ENCODE measurements at regions not wholly inside any gene's neighbourhood (a gene's known extent, or its start where the extent isn't known, plus 50 kb on each side); places are given as distances from the start of the nearest gene placed in this dataset.
"Not testable (repeated sequence)": the region's sequence is repeated elsewhere in the genome, so short reads cannot be mapped to it uniquely, and the experiment has no call there.

- H3K4me1 ChIP-seq (ENCODE audit: control insufficient read depth, insufficient read depth, low read length); H3K9me3 ChIP-seq (ENCODE audit: control insufficient read depth, insufficient read depth, low read depth, low read length); H3K4me3 ChIP-seq (ENCODE audit: low read depth, low read length); H3K27ac ChIP-seq (ENCODE audit: extremely low read depth, low read depth, low read length); H3K36me3 ChIP-seq (ENCODE audit: control insufficient read depth in 2 of 2, insufficient read depth in 1 of 2, low read length in 2 of 2); CTCF ChIA-PET; POLR2A ChIA-PET: not testable (repeated sequence)
Observed at GRCh38 chr15:31644761-31645160, 318.1 kb downstream of the KLF13 start.

GRCh38 chr15:31647337-31647826 is 320.7 kb downstream of the KLF13 start:
- H3K4me3 ChIP-seq (ENCODE audit: low read depth, low read length); H3K9me3 ChIP-seq (ENCODE audit: control insufficient read depth, insufficient read depth, low read depth, low read length); H3K27ac ChIP-seq (ENCODE audit: extremely low read depth, low read depth, low read length); H3K36me3 ChIP-seq (ENCODE audit: control insufficient read depth in 2 of 2, insufficient read depth in 1 of 2, low read length in 2 of 2); H3K4me1 ChIP-seq (ENCODE audit: control insufficient read depth, insufficient read depth, low read length); POLR2A ChIA-PET: not testable (repeated sequence)
- CTCF ChIA-PET = interaction anchor here (0.6 kb wide), 1 partner anchor 331 kb away, joined by 3 read pairs; no protein-coding TSS in a partner anchor

- CTCF ChIA-PET; H3K36me3 ChIP-seq (ENCODE audit: control insufficient read depth in 2 of 2, insufficient read depth in 1 of 2, low read length in 2 of 2); H3K27ac ChIP-seq (ENCODE audit: extremely low read depth, low read depth, low read length); POLR2A ChIA-PET; H3K4me3 ChIP-seq (ENCODE audit: low read depth, low read length); H3K9me3 ChIP-seq (ENCODE audit: control insufficient read depth, insufficient read depth, low read depth, low read length); H3K4me1 ChIP-seq (ENCODE audit: control insufficient read depth, insufficient read depth, low read length): not testable (repeated sequence)
Observed at GRCh38 chr15:31649634-31650033, 323.0 kb downstream of the KLF13 start.

- H3K4me3 ChIP-seq (ENCODE audit: low read depth, low read length); H3K9me3 ChIP-seq (ENCODE audit: control insufficient read depth, insufficient read depth, low read depth, low read length); H3K4me1 ChIP-seq (ENCODE audit: control insufficient read depth, insufficient read depth, low read length); H3K27ac ChIP-seq (ENCODE audit: extremely low read depth, low read depth, low read length); POLR2A ChIA-PET; H3K36me3 ChIP-seq (ENCODE audit: control insufficient read depth in 2 of 2, insufficient read depth in 1 of 2, low read length in 2 of 2); CTCF ChIA-PET: not testable (repeated sequence)
Observed at GRCh38 chr15:31650055-31650701, 323.5 kb downstream of the KLF13 start.

- CTCF ChIA-PET; H3K4me1 ChIP-seq (ENCODE audit: control insufficient read depth, insufficient read depth, low read length); H3K27ac ChIP-seq (ENCODE audit: extremely low read depth, low read depth, low read length); H3K9me3 ChIP-seq (ENCODE audit: control insufficient read depth, insufficient read depth, low read depth, low read length); POLR2A ChIA-PET; H3K4me3 ChIP-seq (ENCODE audit: low read depth, low read length); H3K36me3 ChIP-seq (ENCODE audit: control insufficient read depth in 2 of 2, insufficient read depth in 1 of 2, low read length in 2 of 2): not testable (repeated sequence)
Observed at GRCh38 chr15:31656915-31657314, 330.3 kb downstream of the KLF13 start.

- no peaks in the 10 kb centered on the region for H3K9me3 ChIP-seq (ENCODE audit: control insufficient read depth, insufficient read depth, low read depth, low read length)
- H3K36me3 ChIP-seq (ENCODE audit: control insufficient read depth in 2 of 2, insufficient read depth in 1 of 2, low read length in 2 of 2) = no peaks in the 10 kb centered on the region
- TF ChIP-seq AEBP2 (tag by site-specific recombination; IDR thresholded peaks at IDR 0.05; ENCODE audit: borderline replicate concordance) = no peak
- TF ChIP-seq ZNF157 (tag by site-specific recombination; IDR thresholded peaks at IDR 0.05) = no peak
- TF ChIP-seq ZNF280C (tag by site-specific recombination; IDR thresholded peaks at IDR 0.05) = no peak
- no peak for TF ChIP-seq ZSCAN4 (tag by site-specific recombination; IDR thresholded peaks at IDR 0.05)
- TF ChIP-seq ZSCAN23 (tag by site-specific recombination; IDR thresholded peaks at IDR 0.05) = no peak
- TF ChIP-seq ZBTB49 (tag by site-specific recombination; IDR thresholded peaks at IDR 0.05; ENCODE audit: low read depth) = no peak
- TF ChIP-seq ZNF16 (tag by site-specific recombination; IDR thresholded peaks at IDR 0.05; ENCODE audit: low read depth) = no peak
- TF ChIP-seq ZNF416 (tag by site-specific recombination; IDR thresholded peaks at IDR 0.05) = no peak
- no peak for TF ChIP-seq WT1 (tag by site-specific recombination; IDR thresholded peaks at IDR 0.05)
- TF ChIP-seq ZNF692 (tag by site-specific recombination; IDR thresholded peaks at IDR 0.05) = no peak
- H3K4me3 ChIP-seq (ENCODE audit: low read depth, low read length) = no peak overlapping the region
- H3K4me1 ChIP-seq (ENCODE audit: control insufficient read depth, insufficient read depth, low read length) = no peaks in the 10 kb centered on the region
- CTCF ChIA-PET = no interaction called here
- H3K27ac ChIP-seq (ENCODE audit: extremely low read depth, low read depth, low read length) = no peak overlapping the region
- POLR2A ChIA-PET = no interaction called here
Observed at GRCh38 chr15:31660816-31661215, 334.2 kb downstream of the KLF13 start.

Measured in HEK293 (cell line).